IPS-18a (cell line): ENCODE measurements at regions not wholly inside any gene's neighbourhood (a gene's known extent, or its start where the extent isn't known, plus 50 kb on each side); places are given as distances from the start of the nearest gene placed in this dataset.

ENCODE experiments used
- H3K27ac ChIP-seq: one replicate; pipeline ENCODE4 v1.5.1; 2013; ENCODE audit warnings: low read length
- H3K27me3 ChIP-seq: one replicate; pipeline ENCODE4 v1.6.1; 2013; ENCODE audit warnings: mild to moderate bottlenecking, low read length; ENCODE audit not compliant: control insufficient read depth, insufficient read depth
- H3K36me3 ChIP-seq: one replicate; pipeline ENCODE4 v1.6.1; 2013; ENCODE audit warnings: low read depth, low read length; ENCODE audit not compliant: control insufficient read depth
- H3K4me1 ChIP-seq: one replicate; pipeline ENCODE4 v1.6.1; 2013; ENCODE audit warnings: low read depth, low read length; ENCODE audit not compliant: control insufficient read depth
- H3K4me3 ChIP-seq: one replicate; pipeline ENCODE4 v1.5.1; 2013; ENCODE audit warnings: low read length
- H3K9ac ChIP-seq: one replicate; pipeline ENCODE4 v1.6.1; 2013; ENCODE audit warnings: mild to moderate bottlenecking, low read length, moderate library complexity
- H3K9me3 ChIP-seq: one replicate; pipeline ENCODE4 v1.6.1; 2013; ENCODE audit warnings: low read depth, low read length; ENCODE audit not compliant: control insufficient read depth

DNA sequence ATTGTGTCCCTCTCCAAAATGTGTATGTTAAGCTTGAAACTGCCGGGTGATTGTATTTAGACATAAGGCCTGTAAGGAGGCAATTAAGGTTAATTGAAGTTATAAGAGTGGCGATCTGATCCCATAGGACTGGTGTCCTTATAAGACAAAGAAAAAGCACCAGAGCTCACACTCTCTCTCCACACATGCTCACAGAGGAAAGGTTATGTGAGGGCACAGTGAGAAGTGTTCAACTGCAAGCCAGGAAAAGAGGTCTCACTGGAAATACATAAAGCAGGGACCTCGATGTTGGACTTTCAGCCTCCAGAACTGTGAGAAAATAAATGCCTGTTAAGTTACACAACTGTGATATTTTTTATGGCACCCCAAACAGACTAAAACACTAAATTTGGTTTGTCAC is 1233.8 kb upstream of the CNTN5 start:
- H3K27ac ChIP-seq: no peak overlapping the region
- no peaks in the 10 kb centered on the region for H3K36me3 ChIP-seq
- peaks cover 4% of the 10 kb centered on the region for H3K9me3 ChIP-seq

DNA sequence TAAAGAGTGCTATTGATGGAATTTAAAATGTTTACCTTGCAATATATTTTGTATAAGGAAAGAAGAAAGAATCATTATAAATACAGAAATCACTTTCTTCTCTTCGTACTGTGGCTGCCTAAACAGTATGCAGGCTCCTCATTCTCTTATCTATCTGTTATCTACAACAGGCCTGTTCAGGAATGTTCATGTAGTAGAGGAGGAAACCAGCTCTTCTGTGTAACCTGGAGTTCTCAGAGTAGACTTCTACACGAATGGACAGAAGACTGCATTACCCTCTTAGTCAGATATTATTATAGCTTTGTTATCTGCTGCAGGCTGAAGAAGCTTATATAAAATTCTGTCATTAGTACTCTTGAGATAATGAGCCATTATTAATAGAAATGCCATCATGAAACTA is 1225.9 kb upstream of the CNTN5 start:
- Histone ChIP-seq H3K36me3 (no peaks in the 10 kb centered on the region), H3K4me3 (no peak overlapping the region), H3K27me3 (no peaks in the 10 kb centered on the region), H3K9me3 (no peaks in the 10 kb centered on the region), H3K9ac (no peak overlapping the region), H3K27ac (no peak overlapping the region), H3K4me1 (no peaks in the 10 kb centered on the region)

More for the DNA sequence above, 1233.8 kb upstream of the CNTN5 start:
- no peak overlapping the region for H3K4me3 ChIP-seq
- no peaks in the 10 kb centered on the region for H3K27me3 ChIP-seq
- H3K9ac ChIP-seq: no peak overlapping the region
- no peaks in the 10 kb centered on the region for H3K4me1 ChIP-seq

DNA sequence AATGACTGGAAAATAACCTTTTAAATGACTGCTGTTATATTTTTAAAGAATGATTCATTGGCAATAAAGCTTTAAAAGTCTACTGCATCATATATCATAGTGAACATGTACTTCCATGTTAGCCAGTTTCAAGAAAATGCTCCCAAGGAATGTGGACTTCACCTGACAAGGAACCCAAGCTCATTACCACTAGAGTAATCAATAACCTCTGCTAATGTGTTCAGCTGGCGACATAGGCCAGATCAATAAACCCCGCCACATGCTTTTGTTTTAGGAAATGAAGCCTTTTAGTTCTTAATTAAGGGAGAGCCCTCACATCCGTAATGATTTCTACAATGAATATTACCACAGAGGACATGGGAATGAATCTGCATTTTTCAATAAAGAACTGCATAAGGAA is 1219.9 kb upstream of the CNTN5 start:
- no peak overlapping the region for H3K4me3 ChIP-seq
- H3K4me1 ChIP-seq: no peaks in the 10 kb centered on the region
- no peaks in the 10 kb centered on the region for H3K27me3 ChIP-seq
- no peaks in the 10 kb centered on the region for H3K9me3 ChIP-seq
- H3K27ac ChIP-seq: no peak overlapping the region
- H3K36me3 ChIP-seq: no peaks in the 10 kb centered on the region
- H3K9ac ChIP-seq: no peak overlapping the region

DNA sequence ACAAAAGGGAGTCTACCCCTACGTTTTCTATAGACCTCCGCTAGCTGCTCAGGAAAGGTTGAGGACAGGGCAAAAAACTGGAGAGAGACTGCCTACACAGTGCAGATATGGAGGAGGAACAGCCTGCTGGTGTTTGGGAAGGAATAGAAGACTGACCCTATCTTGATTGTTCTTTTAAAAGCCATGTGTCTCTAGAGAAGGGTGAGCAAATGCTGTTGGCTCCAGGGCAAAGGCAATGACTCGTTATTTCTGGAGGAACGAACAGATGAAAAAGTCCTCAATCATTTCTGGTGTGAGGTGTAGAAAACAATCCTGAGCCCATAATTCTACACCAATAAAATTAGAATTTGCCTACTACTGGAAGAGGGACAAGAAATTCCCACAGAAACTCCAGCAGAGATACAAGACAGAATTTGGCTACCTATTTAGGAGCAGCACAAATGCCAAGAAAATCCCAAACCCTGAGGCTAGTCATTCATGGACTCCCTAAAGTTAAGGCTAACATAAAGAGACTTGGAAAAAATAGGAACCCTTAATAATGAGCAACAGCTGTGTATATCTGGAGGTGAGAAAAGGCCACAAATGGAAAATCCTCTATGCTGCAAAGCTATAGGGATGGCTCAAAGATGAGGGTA is 1206.3 kb upstream of the CNTN5 start:
- Histone ChIP-seq H3K9me3 (peaks cover 13% of the 10 kb centered on the region), H3K4me1 (no peaks in the 10 kb centered on the region), H3K4me3 (no peak overlapping the region), H3K9ac (no peak overlapping the region), H3K36me3 (no peaks in the 10 kb centered on the region), H3K27me3 (no peaks in the 10 kb centered on the region), H3K27ac (no peak overlapping the region)

DNA sequence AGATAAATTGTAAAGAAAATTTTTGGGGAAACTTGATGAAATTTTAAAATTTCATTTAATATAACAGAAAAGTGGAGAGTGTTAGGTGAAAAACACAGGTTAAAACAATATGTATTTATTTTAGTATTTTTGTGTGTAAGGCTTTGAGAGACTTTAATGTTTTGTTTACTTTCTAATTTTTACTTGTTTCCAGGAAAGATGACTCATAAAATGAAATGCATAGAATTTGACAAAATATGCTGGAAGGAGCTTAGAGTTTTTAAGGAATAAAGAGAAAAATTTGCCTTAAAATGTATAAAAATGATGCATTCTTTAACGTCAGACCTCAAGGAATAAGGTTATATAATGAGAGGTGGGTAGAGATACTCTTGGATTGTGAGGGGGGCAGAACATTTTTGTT is 1205.1 kb upstream of the CNTN5 start:
- no peak overlapping the region for H3K9ac ChIP-seq
- no peak overlapping the region for H3K27ac ChIP-seq
- no peaks in the 10 kb centered on the region for H3K27me3 ChIP-seq
- no peak overlapping the region for H3K4me3 ChIP-seq
- peaks cover 6% of the 10 kb centered on the region for H3K9me3 ChIP-seq
- no peaks in the 10 kb centered on the region for H3K36me3 ChIP-seq
- H3K4me1 ChIP-seq: no peaks in the 10 kb centered on the region

DNA sequence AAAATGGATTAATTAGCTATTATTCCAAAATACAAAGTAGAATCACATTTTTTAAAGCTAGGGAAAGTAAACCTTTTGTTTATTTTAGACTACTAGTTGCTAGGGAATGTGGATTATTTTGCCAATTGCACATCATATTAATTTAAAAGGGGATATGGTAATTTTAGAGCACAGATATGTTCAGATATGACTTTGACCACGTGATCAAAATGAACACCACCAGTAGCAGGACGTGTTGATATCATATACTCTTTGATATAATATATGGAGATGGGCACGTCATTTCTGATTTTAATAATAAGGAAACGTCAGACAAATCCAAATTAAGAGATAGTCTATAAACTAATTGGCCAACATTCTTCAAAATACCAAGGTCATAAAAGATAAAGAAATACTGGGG is 1188.3 kb upstream of the CNTN5 start:
- no peaks in the 10 kb centered on the region for H3K9me3 ChIP-seq
- no peaks in the 10 kb centered on the region for H3K27me3 ChIP-seq
- H3K36me3 ChIP-seq: no peaks in the 10 kb centered on the region
- no peak overlapping the region for H3K27ac ChIP-seq
- H3K4me3 ChIP-seq: no peak overlapping the region
- no peak overlapping the region for H3K9ac ChIP-seq
- H3K4me1 ChIP-seq: no peaks in the 10 kb centered on the region

DNA sequence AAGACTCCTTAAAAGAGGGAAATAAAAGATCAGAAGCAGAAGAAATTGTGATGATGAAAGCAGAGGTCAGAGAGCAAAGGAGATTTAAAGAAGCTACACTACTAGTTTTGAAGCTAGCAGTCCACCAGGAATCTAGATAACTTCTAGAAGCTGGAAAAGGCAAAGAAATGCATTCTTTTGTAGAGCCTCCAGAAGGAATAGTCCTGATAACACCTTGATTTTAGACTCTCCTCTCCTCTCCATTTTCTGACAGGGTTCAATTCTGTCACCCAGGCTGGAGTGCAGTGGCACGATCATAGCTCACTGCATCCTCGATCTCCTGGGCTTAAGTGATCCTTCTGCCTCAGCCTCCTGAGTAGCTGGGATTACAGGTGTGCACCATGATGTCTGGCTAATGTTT is 1187.3 kb upstream of the CNTN5 start:
- no peak overlapping the region for H3K9ac ChIP-seq
- no peaks in the 10 kb centered on the region for H3K36me3 ChIP-seq
- no peaks in the 10 kb centered on the region for H3K27me3 ChIP-seq
- H3K9me3 ChIP-seq: no peaks in the 10 kb centered on the region
- no peaks in the 10 kb centered on the region for H3K4me1 ChIP-seq
- no peak overlapping the region for H3K4me3 ChIP-seq
- H3K27ac ChIP-seq: no peak overlapping the region

DNA sequence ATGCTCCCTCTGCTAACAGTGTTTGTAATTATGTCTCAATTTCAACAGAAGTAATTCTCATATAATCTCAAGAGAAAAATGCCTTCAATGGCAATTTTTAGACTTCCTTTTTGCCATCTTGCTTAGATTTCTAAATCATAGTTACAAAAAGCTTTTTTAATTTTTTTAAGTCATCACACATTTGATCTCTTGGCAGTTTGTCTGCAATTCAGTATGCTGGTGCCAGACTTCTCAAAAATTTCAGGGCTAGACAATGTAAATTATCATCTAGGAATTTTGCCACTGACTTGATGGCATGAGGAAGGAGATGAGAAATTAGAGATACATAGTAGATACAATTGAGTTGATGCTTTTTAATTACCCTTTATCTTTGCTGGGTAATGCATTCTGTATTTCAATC is 1176.7 kb upstream of the CNTN5 start:
- no peaks in the 10 kb centered on the region for H3K9me3 ChIP-seq
- no peaks in the 10 kb centered on the region for H3K27me3 ChIP-seq
- no peaks in the 10 kb centered on the region for H3K4me1 ChIP-seq

DNA sequence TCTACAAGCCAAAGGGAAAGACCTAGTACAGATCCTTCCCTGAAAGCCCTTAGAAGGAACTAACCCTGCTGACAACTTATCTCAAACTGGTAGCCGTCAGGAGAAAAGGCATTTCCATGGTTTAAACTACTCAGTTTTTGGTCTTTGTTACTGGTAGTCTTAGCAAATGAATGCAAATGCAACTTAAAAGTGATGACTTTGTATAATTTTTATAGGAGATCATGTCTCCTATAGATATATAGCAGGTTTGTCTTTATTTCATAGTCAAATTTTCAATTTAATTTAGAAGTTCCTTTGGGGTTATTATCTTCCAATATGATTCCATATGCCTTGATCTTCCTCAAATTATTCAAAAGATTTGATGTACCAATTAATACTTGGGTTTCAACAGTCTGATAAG is 1173.0 kb upstream of the CNTN5 start:
- Histone ChIP-seq H3K9ac (no peak overlapping the region), H3K9me3 (no peaks in the 10 kb centered on the region), H3K4me3 (no peak overlapping the region), H3K36me3 (no peaks in the 10 kb centered on the region), H3K27ac (no peak overlapping the region), H3K4me1 (peaks cover 5% of the 10 kb centered on the region), H3K27me3 (no peaks in the 10 kb centered on the region)

More for the DNA sequence above, 1176.7 kb upstream of the CNTN5 start:
- Histone ChIP-seq H3K27ac (no peak overlapping the region), H3K36me3 (no peaks in the 10 kb centered on the region), H3K9ac (no peak overlapping the region), H3K4me3 (no peak overlapping the region)

DNA sequence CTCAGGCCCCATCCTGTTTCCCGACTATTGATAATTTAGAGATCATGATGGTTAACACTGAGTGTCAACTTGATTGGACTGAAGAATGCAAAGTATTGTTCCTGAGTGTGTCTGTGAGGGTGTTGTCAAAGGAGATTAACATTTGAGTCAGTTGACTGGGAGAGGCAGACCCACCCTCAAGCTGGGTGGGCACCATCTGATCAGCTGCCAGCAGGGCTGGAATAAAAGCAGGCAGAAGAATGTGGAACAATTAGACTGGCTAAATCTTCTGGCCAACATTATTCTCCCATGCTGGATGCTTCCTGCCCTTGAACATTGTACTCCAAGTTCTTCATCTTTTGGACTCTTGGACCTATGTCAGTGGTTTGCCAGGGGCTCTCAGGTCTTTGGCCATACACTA is 1170.0 kb upstream of the CNTN5 start:
- peaks cover 4% of the 10 kb centered on the region for H3K27me3 ChIP-seq
- H3K4me1 ChIP-seq: peaks cover 26% of the 10 kb centered on the region
- H3K4me3 ChIP-seq: no peak overlapping the region
- no peak overlapping the region for H3K27ac ChIP-seq
- no peaks in the 10 kb centered on the region for H3K36me3 ChIP-seq
- H3K9me3 ChIP-seq: no peaks in the 10 kb centered on the region
- H3K9ac ChIP-seq: no peak overlapping the region

DNA sequence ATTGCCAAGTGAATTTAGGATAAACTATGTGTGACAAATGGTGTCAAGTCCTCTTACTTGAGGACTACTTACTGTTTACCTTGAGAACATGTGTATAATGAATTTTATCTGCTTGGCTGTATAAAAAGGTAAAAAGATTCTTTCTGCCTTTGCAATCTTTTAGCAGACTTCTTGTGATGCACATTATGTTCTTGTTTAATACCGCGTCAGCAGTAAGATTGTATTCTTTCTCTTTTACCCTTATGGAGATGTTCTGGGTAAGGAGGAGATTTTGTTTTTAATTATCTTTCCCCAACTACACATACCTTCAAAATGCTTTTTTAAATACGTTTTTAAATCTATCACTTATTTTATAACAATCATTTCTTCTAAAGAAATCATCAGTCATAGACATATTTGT is 1166.4 kb upstream of the CNTN5 start:
- peaks cover 46% of the 10 kb centered on the region for H3K4me1 ChIP-seq
- H3K36me3 ChIP-seq: no peaks in the 10 kb centered on the region
- peaks cover 19% of the 10 kb centered on the region for H3K27me3 ChIP-seq
- H3K27ac ChIP-seq: no peak overlapping the region
- H3K9ac ChIP-seq: no peak overlapping the region
- no peak overlapping the region for H3K4me3 ChIP-seq
- H3K9me3 ChIP-seq: no peaks in the 10 kb centered on the region

DNA sequence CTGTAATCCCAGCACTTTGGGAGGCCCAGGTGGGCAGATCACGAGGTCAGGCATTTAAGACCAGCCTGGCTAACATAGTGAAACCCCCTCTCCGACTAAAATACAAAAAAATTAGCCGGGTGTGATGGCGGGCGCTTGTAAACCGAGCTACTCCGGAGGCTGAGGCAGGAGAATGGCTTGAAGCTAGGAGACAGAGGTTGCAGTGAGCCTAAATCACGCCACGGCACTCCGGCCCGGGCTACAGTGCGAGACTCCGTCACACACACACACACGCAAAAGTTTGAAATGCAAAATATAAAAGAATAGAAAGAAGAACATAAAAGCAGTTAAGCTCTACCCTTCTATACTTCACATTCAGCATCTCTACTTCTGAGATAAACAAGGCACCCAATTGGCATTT is 1165.9 kb upstream of the CNTN5 start:
- Histone ChIP-seq H3K27me3 (peaks cover 19% of the 10 kb centered on the region), H3K36me3 (no peaks in the 10 kb centered on the region), H3K27ac (no peak overlapping the region), H3K4me3 (no peak overlapping the region), H3K9ac (no peak overlapping the region), H3K4me1 (peaks cover 41% of the 10 kb centered on the region), H3K9me3 (no peaks in the 10 kb centered on the region)
